ENCODE measurements at regions not wholly inside any gene's neighbourhood (a gene's known extent, or its start where the extent isn't known, plus 50 kb on each side); places are given as distances from the start of the nearest gene placed in this dataset.

DNA sequence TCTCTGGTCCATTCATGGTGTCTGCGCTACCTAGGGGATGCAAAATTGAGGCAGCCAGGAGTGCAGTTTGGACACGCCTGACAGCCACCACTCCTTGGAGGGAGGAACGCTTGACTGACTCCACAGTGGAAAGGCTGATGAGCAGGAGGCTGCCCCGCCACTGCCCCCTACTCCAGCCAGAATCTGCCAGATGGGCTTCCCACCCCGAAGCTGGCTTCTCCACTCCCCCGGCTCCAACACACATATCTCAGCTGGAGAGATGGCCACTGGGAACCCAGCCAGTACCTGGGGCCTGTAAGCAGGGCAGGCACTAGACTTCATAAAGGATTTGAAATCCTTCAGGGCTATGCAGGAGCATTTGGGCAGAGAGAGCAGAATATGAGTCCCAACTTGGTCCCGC, 51.4 kb upstream of the BLCAP start:
- no peaks in the 10 kb centered on the region for H3K9me3 Mint-ChIP-seq
- peaks cover 36% of the 10 kb centered on the region for H3K27me3 Mint-ChIP-seq
- ATAC-seq = no peak
- peaks cover 19% of the 10 kb centered on the region for H3K4me1 Mint-ChIP-seq
- no peak overlapping the region for H3K27ac Mint-ChIP-seq
- H3K36me3 Mint-ChIP-seq = no peaks in the 10 kb centered on the region
- H3K4me3 Mint-ChIP-seq = no peak overlapping the region

DNA sequence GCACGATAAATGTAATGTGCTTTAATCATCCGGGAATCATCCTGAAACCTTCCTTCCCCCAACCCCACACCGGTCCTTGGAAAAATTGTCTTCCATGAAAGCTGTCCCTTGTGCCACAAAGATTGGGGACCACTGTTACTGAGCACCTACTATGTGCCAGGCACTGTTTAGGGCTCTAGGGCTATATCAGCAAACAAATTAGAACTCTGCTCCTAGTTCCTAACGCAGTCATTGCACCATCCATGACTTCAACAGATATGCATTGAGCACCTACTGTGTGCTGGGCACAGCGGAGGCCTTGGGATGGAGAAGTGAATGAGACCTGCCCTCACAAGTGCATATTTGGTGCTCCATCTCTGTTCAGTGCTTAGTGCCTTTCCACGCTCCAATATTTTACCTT, 50.3 kb upstream of the BLCAP start:
- Mint-ChIP-seq H3K4me3 (no peak overlapping the region), H3K4me1 (peaks cover 19% of the 10 kb centered on the region), H3K27ac (no peak overlapping the region), H3K36me3 (no peaks in the 10 kb centered on the region), H3K9me3 (no peaks in the 10 kb centered on the region), H3K27me3 (peaks cover 37% of the 10 kb centered on the region)
- no peak for ATAC-seq
